ENCODE measurements at regions not wholly inside any gene's neighbourhood (a gene's known extent, or its start where the extent isn't known, plus 50 kb on each side); places are given as distances from the start of the nearest gene placed in this dataset.

GRCh38 chr14:21911877-21912276 lies 238.3 kb upstream of the OR4E1 start:
- 80% methylated on average over 1 of the region's 1 CpG; no CpG with 5 or more reads in 1 of the 2 experiments for WGBS, 2 experiments (ENCODE audit: extremely low coverage in 1 of 2, insufficient coverage in 1 of 2, insufficient read length in 1 of 2, insufficient replicate concordance in 2 of 2, low coverage in 1 of 2, low lambda C conversion rate in 2 of 2, missing lambda C conversion rate in 1 of 2)
- Histone ChIP-seq H3K23me2 (ENCODE audit: low read depth, low read length) (no peaks in the 10 kb centered on the region), H2BK5ac (ENCODE audit: low read depth, low read length) (no peak overlapping the region), H3K18ac (ENCODE audit: extremely low read depth, low read length) (no peak overlapping the region), H3K4me2 (ENCODE audit: insufficient read depth in 1 of 2, low read depth in 2 of 2, low read length in 2 of 2) (no peak overlapping the region), H2AK5ac (ENCODE audit: low read depth, low read length) (no peak overlapping the region), H3K14ac (ENCODE audit: insufficient read length) (no peak overlapping the region), H3K4me3 (ENCODE audit: extremely low read depth in 1 of 4, insufficient read depth in 2 of 4, low read depth in 3 of 4, low read length in 4 of 4) (no peak overlapping the region), H3K27ac (ENCODE audit: low read depth, low read length) (no peak overlapping the region), H3K9me3 (ENCODE audit: insufficient read depth in 2 of 2, low read depth in 1 of 2, low read length in 1 of 2) (no peaks in the 10 kb centered on the region), H2AFZ (ENCODE audit: low read length) (no peak overlapping the region), H3K79me2 (ENCODE audit: control insufficient read depth in 1 of 2, insufficient read depth in 2 of 2, low read length in 2 of 2) (no peaks in the 10 kb centered on the region), H3K36me3 (ENCODE audit: control insufficient read depth in 2 of 4, insufficient read depth in 4 of 4, low read length in 3 of 4) (no peaks in the 10 kb centered on the region), H4K8ac (ENCODE audit: extremely low read depth, insufficient read depth, low read length) (no peak overlapping the region), H3K79me1 (ENCODE audit: low read depth, low read length) (no peaks in the 10 kb centered on the region), H2BK120ac (replicated peaks; ENCODE audit: low read depth, low read length) (no peak overlapping the region), H3K27me3 (replicated peaks in 1 of 4; ENCODE audit: control insufficient read depth in 3 of 4, extremely low read depth in 1 of 4, insufficient read depth in 3 of 4, low read length in 3 of 4) (no peaks in the 10 kb centered on the region), H4K91ac (replicated peaks; ENCODE audit: insufficient read length, low read length) (no peak overlapping the region), H4K20me1 (replicated peaks in 1 of 2; ENCODE audit: control insufficient read depth in 1 of 2, insufficient read depth in 2 of 2, low read length in 2 of 2) (no peaks in the 10 kb centered on the region), H2BK20ac (ENCODE audit: low read length) (no peak overlapping the region), H3K56ac (replicated peaks; ENCODE audit: insufficient read length, low read depth, low read length) (no peak overlapping the region), H2BK15ac (ENCODE audit: low read length) (no peak overlapping the region), H2BK12ac (ENCODE audit: low read depth, low read length) (no peak overlapping the region), H3K9ac (replicated peaks in 1 of 4; ENCODE audit: extremely low read depth in 1 of 4, low read depth in 3 of 4, low read length in 3 of 4) (no peak overlapping the region), H3K23ac (ENCODE audit: insufficient read length) (no peak overlapping the region), H3K4me1 (replicated peaks in 1 of 4; ENCODE audit: control insufficient read depth in 3 of 4, insufficient read depth in 4 of 4, low read length in 3 of 4) (no peaks in the 10 kb centered on the region), H4K5ac (ENCODE audit: insufficient read length, low read depth, low read length) (no peak overlapping the region), H3K4ac (replicated peaks; ENCODE audit: insufficient read length, low read depth, low read length) (no peak overlapping the region)
- TF ChIP-seq RXRA (IDR thresholded peaks at IDR 0.05; ENCODE audit: insufficient read depth, low read depth, low read length) = no peak
- TF ChIP-seq BACH1 (IDR thresholded peaks at IDR 0.05; ENCODE audit: low read length) = no peak
- TF ChIP-seq HDAC2 (IDR thresholded peaks at IDR 0.05; ENCODE audit: borderline replicate concordance in 1 of 2, low read depth in 2 of 2, low read length in 2 of 2) = no peak
- CTCF ChIA-PET (ENCODE audit: partially characterized antibody) = interaction anchor here (0.7 to 4.1 kb wide), 14 partner anchors 9 to 232 kb away, joined by 3 to 21 read pairs (median 5); no protein-coding TSS in a partner anchor
- POLR2A ChIA-PET (ENCODE audit: partially characterized antibody) = no interaction called here
- DNase-seq (ENCODE audit: low read depth in 1 of 2, low spot score in 2 of 2) (no peak), FAIRE-seq (no peak)
